HEK293T (cell line): ENCODE measurements at regions not wholly inside any gene's neighbourhood (a gene's known extent, or its start where the extent isn't known, plus 50 kb on each side); places are given as distances from the start of the nearest gene placed in this dataset.

Experiments
- CTCF ChIA-PET: fragments of 350-600 bp; formaldehyde crosslinking; extraction: SDS; loops from one replicate; lab custom pipeline; 2021; ENCODE audit warnings: antibody characterized with exemption, inconsistent platforms; lab: Yijun Ruan, JAX
- POLR2A ChIA-PET: fragments of 350-600 bp; formaldehyde crosslinking; extraction: SDS; loops from one replicate; lab custom pipeline; 2020; ENCODE audit warnings: antibody characterized with exemption, inconsistent platforms; lab: Yijun Ruan, JAX
- DNase-seq: peaks from one replicate; pipeline ENCODE4 v3.0.0; 2012; ENCODE audit warnings: mixed read lengths; ENCODE audit errors: extremely low spot score
- ARNT ChIP-seq: fragments of 450-650 bp; IDR thresholded peaks from 2 replicates; pipeline ENCODE4 v1.6.1; 2017; ENCODE audit warnings: mild to moderate bottlenecking
- BHLHE40 ChIP-seq: fragments of 450-650 bp; IDR thresholded peaks from 2 replicates; pipeline ENCODE4 v1.6.1; 2016; ENCODE audit warnings: mild to moderate bottlenecking, moderate library complexity, borderline replicate concordance
- CTBP1 ChIP-seq: fragments of 450-650 bp; IDR thresholded peaks from 2 replicates; pipeline ENCODE4 v1.6.1; 2016; ENCODE audit warnings: borderline replicate concordance
- ELF4 ChIP-seq: fragments of 450-650 bp; IDR thresholded peaks from 2 replicates; pipeline ENCODE4 v1.6.1; 2017; ENCODE audit warnings: antibody characterized with exemption
- FOXA1 ChIP-seq: fragments of 450-650 bp; IDR thresholded peaks from 2 replicates; pipeline ENCODE4 v1.6.1; 2016; ENCODE audit warnings: mild to moderate bottlenecking
- FOXK2 ChIP-seq: fragments of 450-650 bp; IDR thresholded peaks from 2 replicates; pipeline ENCODE4 v1.6.1; 2016; ENCODE audit warnings: mild to moderate bottlenecking
- FOXM1 ChIP-seq: fragments of 450-650 bp; IDR thresholded peaks from 2 replicates; pipeline ENCODE4 v1.6.1; 2017; ENCODE audit warnings: mild to moderate bottlenecking, borderline replicate concordance
- HDGF ChIP-seq: fragments of 450-650 bp; IDR thresholded peaks from 2 replicates; pipeline ENCODE4 v1.6.1; 2017; ENCODE audit warnings: antibody characterized with exemption, borderline replicate concordance
- L3MBTL2 ChIP-seq: fragments of 450-650 bp; conservative IDR thresholded peaks from 2 replicates; pipeline ENCODE4 v1.6.1; 2016; ENCODE audit warnings: mild to moderate bottlenecking
- LEF1 ChIP-seq: fragments of 450-650 bp; IDR thresholded peaks from 2 replicates; pipeline ENCODE4 v1.6.1; 2017; ENCODE audit warnings: mild to moderate bottlenecking, borderline replicate concordance
- NFRKB ChIP-seq: fragments of 450-650 bp; IDR thresholded peaks from 2 replicates; pipeline ENCODE4 v1.6.1; 2016; ENCODE audit warnings: mild to moderate bottlenecking, moderate library complexity
- SP1 ChIP-seq: fragments of 450-650 bp; IDR thresholded peaks from 2 replicates; pipeline ENCODE4 v1.6.1; 2017
- SUZ12 ChIP-seq: fragments of 450-650 bp; IDR thresholded peaks from 2 replicates; pipeline ENCODE4 v1.6.1; 2016; ENCODE audit warnings: mild to moderate bottlenecking
- TARDBP ChIP-seq: fragments of 450-650 bp; IDR thresholded peaks from 2 replicates; pipeline ENCODE4 v1.6.1; 2016
- ZNF384 ChIP-seq: fragments of 450-650 bp; IDR thresholded peaks from 2 replicates; pipeline ENCODE4 v1.6.1; 2016
- TF ChIP-seq, protein P1 (sequence below): fragments of 450-650 bp; IDR thresholded peaks from 2 replicates; pipeline ENCODE4 v1.6.1; 2016

DNA sequence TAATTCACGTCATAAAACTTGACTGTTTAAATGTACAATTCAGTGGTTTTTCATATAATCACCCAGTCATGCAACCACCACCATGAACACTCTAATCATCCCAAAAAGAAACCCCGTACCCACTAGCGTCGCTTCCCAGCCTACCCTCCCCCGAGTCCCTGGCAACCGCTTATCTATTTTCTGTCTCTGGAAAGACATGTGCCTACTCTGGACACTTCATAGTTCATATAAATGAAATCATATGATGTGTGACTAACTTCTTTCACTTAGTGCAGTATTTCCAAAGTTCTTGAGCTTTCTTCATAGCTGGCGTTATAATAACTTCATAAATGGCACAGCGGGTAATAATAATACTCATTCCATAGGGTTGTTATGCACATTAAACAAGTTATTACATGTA is 215.2 kb downstream of the MYLK4 start:
- ChIA-PET CTCF (no interaction called here), POLR2A (no interaction called here)
- no peak for TF ChIP-seq ARNT
- TF ChIP-seq NFRKB, result no peak
- TF ChIP-seq ZNF384, result no peak
- no peak for TF ChIP-seq FOXK2
- TF ChIP-seq FOXA1, result no peak
- TF ChIP-seq HDGF, result no peak
- TF ChIP-seq, protein P1, sequence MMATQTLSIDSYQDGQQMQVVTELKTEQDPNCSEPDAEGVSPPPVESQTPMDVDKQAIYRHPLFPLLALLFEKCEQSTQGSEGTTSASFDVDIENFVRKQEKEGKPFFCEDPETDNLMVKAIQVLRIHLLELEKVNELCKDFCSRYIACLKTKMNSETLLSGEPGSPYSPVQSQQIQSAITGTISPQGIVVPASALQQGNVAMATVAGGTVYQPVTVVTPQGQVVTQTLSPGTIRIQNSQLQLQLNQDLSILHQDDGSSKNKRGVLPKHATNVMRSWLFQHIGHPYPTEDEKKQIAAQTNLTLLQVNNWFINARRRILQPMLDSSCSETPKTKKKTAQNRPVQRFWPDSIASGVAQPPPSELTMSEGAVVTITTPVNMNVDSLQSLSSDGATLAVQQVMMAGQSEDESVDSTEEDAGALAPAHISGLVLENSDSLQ, result no peak
- no peak for TF ChIP-seq LEF1
- no peak for DNase-seq

DNA sequence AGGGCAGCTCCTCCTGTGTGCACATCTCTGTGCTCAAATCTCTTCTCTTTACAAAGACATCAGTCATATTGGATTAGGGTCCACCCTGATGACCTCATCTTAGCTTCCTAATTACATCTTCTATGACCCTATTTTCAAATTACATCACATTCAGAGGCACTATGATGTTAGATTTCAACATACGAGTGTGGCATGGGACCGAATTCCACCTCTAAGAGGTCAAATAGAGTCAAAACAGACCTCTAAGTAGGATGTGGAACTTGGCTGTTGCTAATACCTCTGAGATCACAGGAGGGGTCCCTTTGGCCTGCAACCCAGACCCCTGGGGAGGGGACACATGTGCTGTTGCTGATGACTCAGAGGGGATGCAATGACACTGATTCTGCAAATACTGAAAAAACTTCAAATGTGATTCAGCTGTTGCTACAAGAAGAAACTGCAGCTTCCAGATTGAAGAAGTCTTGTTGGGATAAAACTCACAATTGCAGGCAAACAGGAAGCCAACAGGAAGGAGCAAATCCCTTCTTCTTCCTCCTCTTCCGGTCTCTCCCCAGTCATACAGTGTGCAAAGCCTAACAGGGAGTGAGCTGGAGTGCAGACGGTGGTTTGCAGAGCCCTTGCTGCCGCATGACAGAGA is 216.2 kb downstream of the MYLK4 start:
- POLR2A ChIA-PET, result no interaction called here
- CTCF ChIA-PET, result no interaction called here
- no peak for DNase-seq

GRCh38 chr6:2531426-2532215 is 219.1 kb downstream of the MYLK4 start:
- ChIA-PET CTCF (no interaction called here), POLR2A (no interaction called here)
- TF ChIP-seq FOXM1 (no peak), L3MBTL2 (no peak), TARDBP (no peak), ZNF384 (no peak), SUZ12 (no peak), LEF1 (no peak), FOXK2 (no peak), BHLHE40 (no peak), NFRKB (no peak), FOXA1 (no peak), CTBP1 (no peak), SP1 (no peak), ARNT (no peak), ELF4 (no peak), HDGF (no peak)
- TF ChIP-seq, protein P1, result no peak
- DNase-seq, result no peak

More for the DNA sequence above, 216.2 kb downstream of the MYLK4 start:
- TF ChIP-seq SP1 (no peak), FOXM1 (no peak), BHLHE40 (no peak), FOXK2 (no peak), ZNF384 (no peak), FOXA1 (no peak), ARNT (no peak), L3MBTL2 (no peak), TARDBP (no peak), NFRKB (no peak), SUZ12 (no peak), ELF4 (no peak), CTBP1 (no peak), LEF1 (no peak)
- TF ChIP-seq, protein P1, result no peak

DNA sequence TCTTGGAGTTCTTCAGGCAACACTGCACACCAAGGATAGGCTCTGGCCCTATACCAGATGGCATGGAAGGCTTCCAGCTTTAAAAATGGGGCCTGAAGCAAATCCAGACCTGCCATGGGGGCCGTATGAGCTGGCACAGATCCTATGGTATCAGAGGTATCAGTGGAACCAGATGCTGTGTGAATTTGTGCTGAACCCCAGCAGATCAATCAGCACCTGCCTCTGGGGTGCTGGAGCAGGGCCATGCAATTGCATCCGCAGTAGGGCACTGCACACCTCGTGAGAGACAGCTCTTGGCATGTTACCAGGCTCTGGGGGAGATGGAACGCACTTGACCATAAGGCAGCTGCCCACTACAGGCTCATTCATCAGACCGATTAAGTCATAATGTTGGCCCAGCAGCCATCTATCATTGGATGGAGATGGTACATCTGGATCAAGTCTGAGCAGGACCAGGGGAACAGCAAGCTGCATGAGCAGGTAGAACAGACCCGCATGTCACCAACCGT is 221.5 kb downstream of the MYLK4 start:
- TF ChIP-seq BHLHE40 (no peak), NFRKB (no peak)
- ChIA-PET POLR2A (no interaction called here), CTCF (no interaction called here)
- no peak for DNase-seq

- ChIA-PET POLR2A (no interaction called here), CTCF (interaction anchor here (0.6 kb wide), 1 partner anchor 209 kb away, joined by 3 read pairs; no protein-coding TSS in a partner anchor)
- no peak for TF ChIP-seq ZNF384
- TF ChIP-seq, protein P1, result no peak
- no peak for DNase-seq
These were observed 222.6 kb downstream of the MYLK4 start for GRCh38 chr6:2528156-2528555.

- POLR2A ChIA-PET, result no interaction called here
- CTCF ChIA-PET, result no interaction called here
- DNase-seq, result no peak
- TF ChIP-seq CTBP1, result no peak
- no peak for TF ChIP-seq LEF1
- TF ChIP-seq TARDBP, result no peak
- TF ChIP-seq FOXK2, result no peak
- TF ChIP-seq ELF4, result no peak
- TF ChIP-seq FOXA1, result no peak
- TF ChIP-seq HDGF, result no peak
- TF ChIP-seq NFRKB, result no peak
- no peak for TF ChIP-seq L3MBTL2
- no peak for TF ChIP-seq FOXM1
- TF ChIP-seq ZNF384, result no peak
- TF ChIP-seq, protein P1, result no peak
- no peak for TF ChIP-seq SUZ12
- TF ChIP-seq BHLHE40, result no peak
- no peak for TF ChIP-seq SP1
- TF ChIP-seq ARNT, result no peak
These were observed 224.0 kb downstream of the MYLK4 start for GRCh38 chr6:2526766-2527165.
